ENCODE measurements at regions not wholly inside any gene's neighbourhood (a gene's known extent, or its start where the extent isn't known, plus 50 kb on each side); places are given as distances from the start of the nearest gene placed in this dataset.

DNA sequence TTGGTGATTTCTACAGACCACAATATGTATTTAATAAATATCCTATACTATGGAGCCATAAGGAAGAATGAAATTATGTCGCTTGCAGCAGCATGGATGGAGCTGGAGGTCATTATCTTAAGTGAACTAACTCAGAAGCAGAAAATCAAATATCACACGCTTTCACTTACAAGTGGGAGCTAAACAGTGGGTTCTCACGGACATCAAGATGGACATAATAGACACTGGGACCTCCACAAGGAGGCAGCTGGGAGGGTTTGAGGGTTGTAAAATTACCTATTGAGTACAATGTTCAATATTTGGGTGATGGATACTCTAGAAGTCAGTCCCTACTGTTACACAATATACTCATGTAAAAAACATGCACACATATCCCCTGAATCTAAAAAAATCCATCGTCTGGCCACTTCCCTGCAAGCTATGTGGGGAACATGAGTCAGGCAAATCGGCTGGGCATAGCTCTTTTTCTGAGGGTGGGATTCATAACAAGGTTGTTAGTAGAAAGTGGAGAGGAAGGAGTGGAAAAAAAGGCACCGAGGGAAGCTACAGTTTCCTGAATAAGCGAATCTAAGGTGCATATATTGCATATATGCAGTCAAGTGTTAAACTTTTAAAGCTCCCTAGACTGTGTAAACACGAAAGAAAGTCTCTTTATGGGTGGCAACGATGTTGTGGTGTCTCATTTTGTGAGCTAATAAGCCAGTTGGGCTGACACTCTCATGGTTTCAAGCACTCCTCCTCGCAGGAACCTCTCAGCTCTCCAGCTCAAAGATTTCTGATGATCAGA is 135.2 kb upstream of the CPHXL start:
- Histone ChIP-seq H3K27me3 (ENCODE audit: control insufficient read depth, insufficient read depth, low read length) (no peaks in the 10 kb centered on the region), H3K27ac (ENCODE audit: insufficient read depth, low read length) (no peak overlapping the region), H3K4ac (ENCODE audit: low read depth, low read length) (no peak overlapping the region), H4K5ac (ENCODE audit: low read depth, low read length) (no peak overlapping the region), H3K9me1 (ENCODE audit: insufficient read depth, low read length) (no peaks in the 10 kb centered on the region), H2BK5ac (ENCODE audit: low read depth, low read length, poor library complexity, severe bottlenecking) (no peak overlapping the region), H3K4me3 (ENCODE audit: insufficient read depth, low read depth, low read length) (no peak overlapping the region), H3K4me1 (ENCODE audit: control insufficient read depth, insufficient read depth, low read length) (no peaks in the 10 kb centered on the region), H4K8ac (ENCODE audit: low read depth in 2 of 2, low read length in 2 of 2) (no peak overlapping the region), H2AFZ (replicated peaks; ENCODE audit: low read length, poor library complexity) (no peak overlapping the region), H3K4me2 (ENCODE audit: low read depth, low read length) (no peak overlapping the region), H2AK9ac (replicated peaks; ENCODE audit: low read depth, low read length, poor library complexity) (no peak overlapping the region), H2BK20ac (ENCODE audit: low read depth, low read length) (no peak overlapping the region), H3K79me1 (ENCODE audit: low read depth in 1 of 2, low read length in 2 of 2) (no peaks in the 10 kb centered on the region), H3K9ac (ENCODE audit: low read depth, low read length) (no peak overlapping the region), H4K91ac (ENCODE audit: insufficient read depth, low read depth, low read length) (no peak overlapping the region), H3K14ac (replicated peaks; ENCODE audit: low read depth, low read length) (no peak overlapping the region), H3K18ac (ENCODE audit: low read depth, low read length) (no peak overlapping the region), H3K23ac (ENCODE audit: low read depth, low read length) (no peak overlapping the region), H2BK120ac (ENCODE audit: low read depth, low read length) (no peak overlapping the region), H2AK5ac (ENCODE audit: low read depth, low read length) (no peak overlapping the region), H2BK15ac (ENCODE audit: low read depth, low read length) (no peak overlapping the region), H3K36me3 (ENCODE audit: control insufficient read depth, insufficient read depth, low read length) (no peaks in the 10 kb centered on the region), H3K9me3 (ENCODE audit: control insufficient read depth, insufficient read depth, low read length) (no peaks in the 10 kb centered on the region), H4K20me1 (ENCODE audit: insufficient read depth, low read length) (no peaks in the 10 kb centered on the region), H3K56ac (ENCODE audit: extremely low read depth, insufficient read depth, low read length) (no peak overlapping the region)
- TF ChIP-seq USF2 (IDR thresholded peaks at IDR 0.05; ENCODE audit: low read depth, low read length) (no peak), CHD1 (IDR thresholded peaks at IDR 0.05; ENCODE audit: low read depth, low read length) (no peak), BHLHE40 (IDR thresholded peaks at IDR 0.05; ENCODE audit: low read depth, low read length) (no peak), MAZ (IDR thresholded peaks at IDR 0.05; ENCODE audit: borderline replicate concordance, low read depth, low read length) (no peak), ELK1 (IDR thresholded peaks at IDR 0.05; ENCODE audit: borderline replicate concordance, low read depth, low read length) (no peak), MAFK (IDR thresholded peaks at IDR 0.05; ENCODE audit: low read depth, low read length) (no peak), RCOR1 (IDR thresholded peaks at IDR 0.05; ENCODE audit: insufficient replicate concordance, low read length) (no peak), SMC3 (IDR thresholded peaks at IDR 0.05; ENCODE audit: low read depth, low read length) (no peak), RAD21 (IDR thresholded peaks at IDR 0.05; ENCODE audit: low read length) (no peak), RFX5 (IDR thresholded peaks at IDR 0.05; ENCODE audit: low read depth, low read length) (no peak), NFE2L2 (IDR thresholded peaks at IDR 0.05; ENCODE audit: low read depth, low read length) (no peak)
- TF ChIP-seq, protein P1, sequence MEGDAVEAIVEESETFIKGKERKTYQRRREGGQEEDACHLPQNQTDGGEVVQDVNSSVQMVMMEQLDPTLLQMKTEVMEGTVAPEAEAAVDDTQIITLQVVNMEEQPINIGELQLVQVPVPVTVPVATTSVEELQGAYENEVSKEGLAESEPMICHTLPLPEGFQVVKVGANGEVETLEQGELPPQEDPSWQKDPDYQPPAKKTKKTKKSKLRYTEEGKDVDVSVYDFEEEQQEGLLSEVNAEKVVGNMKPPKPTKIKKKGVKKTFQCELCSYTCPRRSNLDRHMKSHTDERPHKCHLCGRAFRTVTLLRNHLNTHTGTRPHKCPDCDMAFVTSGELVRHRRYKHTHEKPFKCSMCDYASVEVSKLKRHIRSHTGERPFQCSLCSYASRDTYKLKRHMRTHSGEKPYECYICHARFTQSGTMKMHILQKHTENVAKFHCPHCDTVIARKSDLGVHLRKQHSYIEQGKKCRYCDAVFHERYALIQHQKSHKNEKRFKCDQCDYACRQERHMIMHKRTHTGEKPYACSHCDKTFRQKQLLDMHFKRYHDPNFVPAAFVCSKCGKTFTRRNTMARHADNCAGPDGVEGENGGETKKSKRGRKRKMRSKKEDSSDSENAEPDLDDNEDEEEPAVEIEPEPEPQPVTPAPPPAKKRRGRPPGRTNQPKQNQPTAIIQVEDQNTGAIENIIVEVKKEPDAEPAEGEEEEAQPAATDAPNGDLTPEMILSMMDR (conservative IDR thresholded peaks at IDR 0.05; ENCODE audit: low read depth, low read length) = no peak
- no TSS peak for BruUV-seq (replicated peaks)
- dilution Hi-C loops (cut with HindIII; ENCODE audit: low sequenced_read_pairs, unreplicated experiment) = no loop called here
- ChIA-PET CTCF (interaction anchor here (0.5 kb wide), 1 partner anchor 222 kb away, joined by 3 read pairs; no protein-coding TSS in a partner anchor), POLR2A (ENCODE audit: unreplicated experiment) (no interaction called here)
- DNase-seq (no peak), ATAC-seq (ENCODE audit: low read depth) (no peak)
- intact Hi-C loops (cut with micrococcal nuclease) = no loop called here
- in situ Hi-C loops (cut with MboI; ENCODE audit: low sequenced_read_pairs) = no loop called here
- WGBS, 2 experiments (ENCODE audit: extremely low coverage in 2 of 2, insufficient read length in 1 of 2) = no CpG with 5 or more reads among the region's 10 CpGs

Data from IMR-90 (cell line).